Liver (tissue), 8 donors: ENCODE measurements at regions not wholly inside any gene's neighbourhood (a gene's known extent, or its start where the extent isn't known, plus 50 kb on each side); places are given as distances from the start of the nearest gene placed in this dataset.
A peak's percentile ranks its signal among the peaks of the same experiment; 100 is the strongest.

Source experiments
- DNase-seq: peaks from one replicate; pipeline ENCODE4 v3.0.0-alpha.2; 2017; ENCODE audit warnings: low spot score
- H3K27ac ChIP-seq, 2 donors: one replicate each; pipeline ENCODE4 v1.7.0; 2013; ENCODE audit warnings: inconsistent platforms in 2 of 2, low read length in 2 of 2, control low read depth in 1 of 2, low read depth in 1 of 2, mild to moderate bottlenecking in 1 of 2
- H3K27me3 ChIP-seq, 4 donors: one replicate each; pipeline versions ENCODE4 v1.6.1 to v1.7.0; 2013; ENCODE audit warnings: low read length in 3 of 4, inconsistent platforms in 1 of 4, mild to moderate bottlenecking in 1 of 4, moderate library complexity in 1 of 4; ENCODE audit not compliant: control insufficient read depth in 4 of 4, insufficient read depth in 4 of 4
- H3K36me3 ChIP-seq, 4 donors: one replicate each; pipeline versions ENCODE4 v1.6.1 to v1.7.0; 2013; ENCODE audit warnings: low read length in 3 of 4, mild to moderate bottlenecking in 3 of 4, low read depth in 1 of 4, moderate library complexity in 1 of 4; ENCODE audit not compliant: control insufficient read depth in 4 of 4, insufficient read depth in 3 of 4
- H3K4me1 ChIP-seq, 4 donors: one replicate each; pipeline versions ENCODE4 v1.6.1 to v1.7.0; 2013; ENCODE audit warnings: low read length in 3 of 4, mild to moderate bottlenecking in 3 of 4, moderate library complexity in 1 of 4; ENCODE audit not compliant: control insufficient read depth in 4 of 4, insufficient read depth in 4 of 4
- H3K4me3 ChIP-seq, 3 donors: one replicate each; pipeline versions ENCODE4 v1.6.1 to v1.7.0; 2013; ENCODE audit warnings: low read length in 3 of 3, control low read depth in 1 of 3, low read depth in 1 of 3, mild to moderate bottlenecking in 1 of 3
- H3K9ac ChIP-seq, 2 donors: one replicate each; pipeline ENCODE4 v1.7.0; 2013; ENCODE audit warnings: low read length in 2 of 2, mild to moderate bottlenecking in 2 of 2, moderate library complexity in 2 of 2, control low read depth in 1 of 2, low read depth in 1 of 2
- H3K9me3 ChIP-seq, 4 donors: one replicate each; pipeline versions ENCODE4 v1.6.1 to v1.7.0; 2013; ENCODE audit warnings: low read length in 3 of 4; ENCODE audit not compliant: control insufficient read depth in 4 of 4
- EGR1 ChIP-seq, 2 donors: IDR thresholded peaks; 2 replicates each; pipeline ENCODE4 v1.6.1; 2016 to 2018; ENCODE audit warnings: antibody characterized with exemption in 2 of 2, low read depth in 2 of 2
- FOXA1 ChIP-seq: IDR thresholded peaks from 2 replicates; pipeline ENCODE4 v1.6.1; 2016; ENCODE audit warnings: antibody characterized with exemption
- FOXA2 ChIP-seq: IDR thresholded peaks from 2 replicates; pipeline ENCODE4 v1.6.1; 2016; ENCODE audit warnings: antibody characterized with exemption
- GABPA ChIP-seq, 2 donors: IDR thresholded peaks in 1 of 2; conservative IDR thresholded peaks in 1 of 2; 2 replicates each; pipeline ENCODE4 v1.6.1; 2016; ENCODE audit warnings: antibody characterized with exemption in 2 of 2, mild to moderate bottlenecking in 1 of 2, moderate library complexity in 1 of 2
- HNF4A ChIP-seq, 2 donors: conservative IDR thresholded peaks; 2 replicates each; pipeline ENCODE4 v1.6.1; 2016; ENCODE audit warnings: antibody characterized with exemption in 2 of 2, mild to moderate bottlenecking in 2 of 2
- HNF4G ChIP-seq: IDR thresholded peaks from 2 replicates; pipeline ENCODE4 v1.6.1; 2016; ENCODE audit warnings: antibody characterized with exemption
- JUND ChIP-seq, 2 donors: IDR thresholded peaks; 2 replicates each; pipeline ENCODE4 v1.6.1; 2016; ENCODE audit warnings: antibody characterized with exemption in 2 of 2
- NR2F2 ChIP-seq: IDR thresholded peaks from 2 replicates; pipeline ENCODE4 v1.6.1; 2016; ENCODE audit warnings: antibody characterized with exemption
- RAD21 ChIP-seq, 2 donors: IDR thresholded peaks; 2 replicates each; pipeline ENCODE4 v1.6.1; 2016; ENCODE audit warnings: antibody characterized with exemption in 2 of 2, mild to moderate bottlenecking in 2 of 2
- RXRA ChIP-seq, 2 donors: IDR thresholded peaks; 2 replicates each; pipeline ENCODE4 v1.6.1; 2017 to 2018; ENCODE audit warnings: antibody characterized with exemption in 2 of 2, mild to moderate bottlenecking in 1 of 2
- SP1 ChIP-seq: IDR thresholded peaks from 2 replicates; pipeline ENCODE4 v1.6.1; 2018; ENCODE audit warnings: antibody characterized with exemption, mild to moderate bottlenecking
- TAF1 ChIP-seq: conservative IDR thresholded peaks from 2 replicates; pipeline ENCODE4 v1.6.1; 2016; ENCODE audit warnings: antibody characterized with exemption, mild to moderate bottlenecking
- YY1 ChIP-seq: IDR thresholded peaks from 2 replicates; pipeline ENCODE4 v1.6.1; 2016; ENCODE audit warnings: antibody characterized with exemption, mild to moderate bottlenecking
- WGBS: extraction: QIAGEN DNeasy Blood & Tissue Kit; methylation state at CpG from one replicate; pipeline ENCODE4 v1.1.7; 2013; 5-methylcytosine and 5-hydroxymethylcytosine counted together
- TF ChIP-seq, protein P1 (sequence below): IDR thresholded peaks from 2 replicates; pipeline ENCODE4 v1.6.1; 2016; ENCODE audit warnings: antibody characterized with exemption
- TF ChIP-seq, protein P2 (sequence below): IDR thresholded peaks from 2 replicates; pipeline ENCODE4 v1.6.1; 2016; ENCODE audit warnings: antibody characterized with exemption
- TF ChIP-seq, protein P3 (sequence below): IDR thresholded peaks from 2 replicates; pipeline ENCODE4 v1.6.1; 2016; ENCODE audit warnings: antibody characterized with exemption, mild to moderate bottlenecking
- TF ChIP-seq, protein P4 (sequence below): fragments of 150-350 bp; IDR thresholded peaks from 2 replicates; pipeline ENCODE4 v1.5.1; 2017; ENCODE audit warnings: improper control_type of control experiment, low read depth, low read length; ENCODE audit not compliant: missing input control
- TF ChIP-seq, protein P5 (sequence below): IDR thresholded peaks from 2 replicates; pipeline ENCODE4 v1.6.1; 2016; ENCODE audit warnings: antibody characterized with exemption
- donor health status: healthy.
- donor health status: healthy.
- donor health status: healthy.
- donor health status: healthy.
- donor health status: healthy.

DNA sequence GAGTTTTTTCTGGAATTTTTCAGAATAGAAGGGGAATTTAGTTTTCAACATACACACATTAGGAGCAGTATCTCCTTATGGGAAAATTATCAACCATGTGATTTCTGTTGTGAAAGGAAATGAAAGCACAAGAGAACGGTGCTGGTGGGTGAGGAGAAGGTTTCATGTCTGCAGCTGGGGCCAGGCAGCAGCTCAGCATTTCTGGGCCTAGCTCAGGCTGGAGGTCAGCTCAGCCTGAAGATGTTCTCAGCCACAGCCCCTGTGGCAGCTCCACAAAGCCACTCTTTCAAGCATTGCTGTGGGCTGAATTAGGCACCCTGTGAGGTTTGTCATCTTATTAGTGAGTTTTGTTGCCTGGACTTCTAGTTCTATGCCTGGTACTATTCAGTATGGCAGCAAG is 90.3 kb downstream of the DIRAS2 start:
- no peak overlapping the region for H3K27ac ChIP-seq
- peaks cover 0 to 16% (median 7%) of the 10 kb centered on the region in 4 donors for H3K4me1 ChIP-seq
- no peaks in the 10 kb centered on the region for H3K36me3 ChIP-seq
- TF ChIP-seq NR2F2 = no peak
- TF ChIP-seq FOXA1 = no peak
- TF ChIP-seq, protein P1, sequence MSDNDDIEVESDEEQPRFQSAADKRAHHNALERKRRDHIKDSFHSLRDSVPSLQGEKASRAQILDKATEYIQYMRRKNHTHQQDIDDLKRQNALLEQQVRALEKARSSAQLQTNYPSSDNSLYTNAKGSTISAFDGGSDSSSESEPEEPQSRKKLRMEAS = no peak
- TF ChIP-seq, protein P2, sequence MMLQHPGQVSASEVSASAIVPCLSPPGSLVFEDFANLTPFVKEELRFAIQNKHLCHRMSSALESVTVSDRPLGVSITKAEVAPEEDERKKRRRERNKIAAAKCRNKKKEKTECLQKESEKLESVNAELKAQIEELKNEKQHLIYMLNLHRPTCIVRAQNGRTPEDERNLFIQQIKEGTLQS = no peak
- TF ChIP-seq EGR1 (IDR thresholded peaks at IDR 0.05; ENCODE audit: low read depth in 2 of 2) = no peak
- H3K9ac ChIP-seq = no peak overlapping the region
- peaks cover 0 to 8% (median 0%) of the 10 kb centered on the region in 4 donors for H3K27me3 ChIP-seq
- no peak for DNase-seq
- H3K4me3 ChIP-seq = no peak overlapping the region
- peaks cover 0 to 4% (median under 1%) of the 10 kb centered on the region in 4 donors for H3K9me3 ChIP-seq
- WGBS = 76% methylated on average over 1 of the region's 1 CpG

DNA sequence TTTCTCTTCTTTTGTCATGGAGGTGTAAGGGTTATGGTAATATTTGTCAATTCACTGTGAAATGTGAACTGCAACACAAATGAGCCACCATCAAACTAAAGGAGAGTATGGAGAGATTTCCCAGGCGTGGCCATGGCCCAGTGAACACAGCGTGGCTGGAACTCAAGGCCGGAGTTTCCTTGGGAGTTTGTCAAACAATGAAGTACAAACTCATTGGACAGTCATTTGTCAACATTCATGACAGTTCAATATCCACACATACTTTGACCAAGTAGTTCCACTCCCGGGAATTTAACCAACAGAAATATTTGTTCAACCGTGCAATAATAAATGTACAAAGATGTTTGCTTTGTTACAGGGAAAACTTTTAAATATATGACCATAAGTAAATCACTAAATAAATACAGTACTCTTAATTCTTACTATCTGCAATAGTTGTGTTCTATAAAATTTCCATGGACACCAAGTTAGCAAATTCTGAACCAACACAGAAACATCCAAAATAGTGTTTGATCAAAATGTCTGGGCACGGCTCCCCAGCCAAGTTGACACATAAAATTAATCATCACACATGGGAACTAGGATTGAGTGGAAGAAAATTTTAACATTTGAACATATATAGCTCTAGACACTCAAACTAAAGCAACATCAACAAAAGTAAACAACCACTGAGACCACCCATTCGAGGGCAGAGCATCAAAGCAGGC is 87.1 kb downstream of the DIRAS2 start:
- H3K9ac ChIP-seq = no peak overlapping the region
- no peak overlapping the region for H3K4me3 ChIP-seq
- DNase-seq = no peak
- peak; percentile 32 to 84 for TF ChIP-seq RXRA (IDR thresholded peaks at IDR 0.05)
- TF ChIP-seq RAD21 (IDR thresholded peaks at IDR 0.05) = peak in 1 of 2 donors; percentile 46
- TF ChIP-seq, protein P3, sequence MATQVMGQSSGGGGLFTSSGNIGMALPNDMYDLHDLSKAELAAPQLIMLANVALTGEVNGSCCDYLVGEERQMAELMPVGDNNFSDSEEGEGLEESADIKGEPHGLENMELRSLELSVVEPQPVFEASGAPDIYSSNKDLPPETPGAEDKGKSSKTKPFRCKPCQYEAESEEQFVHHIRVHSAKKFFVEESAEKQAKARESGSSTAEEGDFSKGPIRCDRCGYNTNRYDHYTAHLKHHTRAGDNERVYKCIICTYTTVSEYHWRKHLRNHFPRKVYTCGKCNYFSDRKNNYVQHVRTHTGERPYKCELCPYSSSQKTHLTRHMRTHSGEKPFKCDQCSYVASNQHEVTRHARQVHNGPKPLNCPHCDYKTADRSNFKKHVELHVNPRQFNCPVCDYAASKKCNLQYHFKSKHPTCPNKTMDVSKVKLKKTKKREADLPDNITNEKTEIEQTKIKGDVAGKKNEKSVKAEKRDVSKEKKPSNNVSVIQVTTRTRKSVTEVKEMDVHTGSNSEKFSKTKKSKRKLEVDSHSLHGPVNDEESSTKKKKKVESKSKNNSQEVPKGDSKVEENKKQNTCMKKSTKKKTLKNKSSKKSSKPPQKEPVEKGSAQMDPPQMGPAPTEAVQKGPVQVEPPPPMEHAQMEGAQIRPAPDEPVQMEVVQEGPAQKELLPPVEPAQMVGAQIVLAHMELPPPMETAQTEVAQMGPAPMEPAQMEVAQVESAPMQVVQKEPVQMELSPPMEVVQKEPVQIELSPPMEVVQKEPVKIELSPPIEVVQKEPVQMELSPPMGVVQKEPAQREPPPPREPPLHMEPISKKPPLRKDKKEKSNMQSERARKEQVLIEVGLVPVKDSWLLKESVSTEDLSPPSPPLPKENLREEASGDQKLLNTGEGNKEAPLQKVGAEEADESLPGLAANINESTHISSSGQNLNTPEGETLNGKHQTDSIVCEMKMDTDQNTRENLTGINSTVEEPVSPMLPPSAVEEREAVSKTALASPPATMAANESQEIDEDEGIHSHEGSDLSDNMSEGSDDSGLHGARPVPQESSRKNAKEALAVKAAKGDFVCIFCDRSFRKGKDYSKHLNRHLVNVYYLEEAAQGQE = peak; percentile 32
- TF ChIP-seq, protein P4, sequence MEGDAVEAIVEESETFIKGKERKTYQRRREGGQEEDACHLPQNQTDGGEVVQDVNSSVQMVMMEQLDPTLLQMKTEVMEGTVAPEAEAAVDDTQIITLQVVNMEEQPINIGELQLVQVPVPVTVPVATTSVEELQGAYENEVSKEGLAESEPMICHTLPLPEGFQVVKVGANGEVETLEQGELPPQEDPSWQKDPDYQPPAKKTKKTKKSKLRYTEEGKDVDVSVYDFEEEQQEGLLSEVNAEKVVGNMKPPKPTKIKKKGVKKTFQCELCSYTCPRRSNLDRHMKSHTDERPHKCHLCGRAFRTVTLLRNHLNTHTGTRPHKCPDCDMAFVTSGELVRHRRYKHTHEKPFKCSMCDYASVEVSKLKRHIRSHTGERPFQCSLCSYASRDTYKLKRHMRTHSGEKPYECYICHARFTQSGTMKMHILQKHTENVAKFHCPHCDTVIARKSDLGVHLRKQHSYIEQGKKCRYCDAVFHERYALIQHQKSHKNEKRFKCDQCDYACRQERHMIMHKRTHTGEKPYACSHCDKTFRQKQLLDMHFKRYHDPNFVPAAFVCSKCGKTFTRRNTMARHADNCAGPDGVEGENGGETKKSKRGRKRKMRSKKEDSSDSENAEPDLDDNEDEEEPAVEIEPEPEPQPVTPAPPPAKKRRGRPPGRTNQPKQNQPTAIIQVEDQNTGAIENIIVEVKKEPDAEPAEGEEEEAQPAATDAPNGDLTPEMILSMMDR = no peak
- TF ChIP-seq JUND (IDR thresholded peaks at IDR 0.05) = peak in 1 of 2 donors; percentile 85
- TF ChIP-seq, protein P5, sequence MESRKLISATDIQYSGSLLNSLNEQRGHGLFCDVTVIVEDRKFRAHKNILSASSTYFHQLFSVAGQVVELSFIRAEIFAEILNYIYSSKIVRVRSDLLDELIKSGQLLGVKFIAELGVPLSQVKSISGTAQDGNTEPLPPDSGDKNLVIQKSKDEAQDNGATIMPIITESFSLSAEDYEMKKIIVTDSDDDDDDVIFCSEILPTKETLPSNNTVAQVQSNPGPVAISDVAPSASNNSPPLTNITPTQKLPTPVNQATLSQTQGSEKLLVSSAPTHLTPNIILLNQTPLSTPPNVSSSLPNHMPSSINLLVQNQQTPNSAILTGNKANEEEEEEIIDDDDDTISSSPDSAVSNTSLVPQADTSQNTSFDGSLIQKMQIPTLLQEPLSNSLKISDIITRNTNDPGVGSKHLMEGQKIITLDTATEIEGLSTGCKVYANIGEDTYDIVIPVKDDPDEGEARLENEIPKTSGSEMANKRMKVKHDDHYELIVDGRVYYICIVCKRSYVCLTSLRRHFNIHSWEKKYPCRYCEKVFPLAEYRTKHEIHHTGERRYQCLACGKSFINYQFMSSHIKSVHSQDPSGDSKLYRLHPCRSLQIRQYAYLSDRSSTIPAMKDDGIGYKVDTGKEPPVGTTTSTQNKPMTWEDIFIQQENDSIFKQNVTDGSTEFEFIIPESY = peak; percentile 70
- peak; percentile 82 for TF ChIP-seq FOXA2
- peak; percentile 78 for TF ChIP-seq YY1
- TF ChIP-seq, protein P2 = no peak
- TF ChIP-seq NR2F2 = no peak
- peak in 1 of 2 donors; percentile 72 for TF ChIP-seq EGR1 (IDR thresholded peaks at IDR 0.05; ENCODE audit: low read depth in 2 of 2)
- TF ChIP-seq, protein P1 = peak; percentile 72
- no peak for TF ChIP-seq TAF1
- TF ChIP-seq FOXA1 = peak; percentile 70
- no peak for TF ChIP-seq SP1
- TF ChIP-seq HNF4A (conservative IDR thresholded peaks at IDR 0.05) = peak; percentile 67 to 89
- TF ChIP-seq HNF4G = no peak
- peak in 1 of 2 donors; percentile 17 for TF ChIP-seq GABPA (IDR thresholded peaks at IDR 0.05 in 1 of 2, conservative IDR thresholded peaks at IDR 0.05 in 1 of 2)
- 29% methylated on average over 7 of the region's 7 CpGs for WGBS
- no peaks in the 10 kb centered on the region for H3K9me3 ChIP-seq
- no peaks in the 10 kb centered on the region for H3K36me3 ChIP-seq
- H3K27me3 ChIP-seq = peaks cover 0 to 13% (median 0%) of the 10 kb centered on the region in 4 donors
- H3K4me1 ChIP-seq = peaks cover 0 to 16% (median 7%) of the 10 kb centered on the region in 4 donors
- peak overlapping the region in 1 of 2 donors; percentile 5 for H3K27ac ChIP-seq
